ENCODE measurements at regions not wholly inside any gene's neighbourhood (a gene's known extent, or its start where the extent isn't known, plus 50 kb on each side); places are given as distances from the start of the nearest gene placed in this dataset.
"Not testable (repeated sequence)": the region's sequence is repeated elsewhere in the genome, so short reads cannot be mapped to it uniquely, and the experiment has no call there.

- Histone ChIP-seq H3K4me3 (no peak overlapping the region), H3K36me3 (ENCODE audit: control insufficient read depth in 4 of 4, insufficient read depth in 4 of 4, low read length in 4 of 4) (no peaks in the 10 kb centered on the region), H3K27me3 (ENCODE audit: control insufficient read depth in 3 of 3, insufficient read depth in 3 of 3, low read length in 2 of 3) (no peaks in the 10 kb centered on the region), H3K9me3 (ENCODE audit: control insufficient read depth in 4 of 4, insufficient read depth in 3 of 4, low read length in 3 of 4) (peaks cover 0 to 6% (median 3%) of the 10 kb centered on the region in 4 donors), H3K4me1 (ENCODE audit: control insufficient read depth in 5 of 5, insufficient read depth in 5 of 5, low read length in 5 of 5) (no peaks in the 10 kb centered on the region), H3K9ac (ENCODE audit: insufficient read depth in 1 of 2, low read length in 2 of 2) (no peak overlapping the region), H3K27ac (ENCODE audit: low read depth in 1 of 2, low read length in 1 of 2) (no peak overlapping the region)
- no peak for DNase-seq
- 100% methylated on average over 1 of the region's 1 CpG for WGBS, 2 donors
- no peak for TF ChIP-seq CTCF (IDR thresholded peaks at IDR 0.05; ENCODE audit: control extremely low read depth, extremely low read depth)
- ATAC-seq (ENCODE audit: insufficient read depth, low FRiP score), result no peak
Observed at GRCh38 chrX:3994315-3994714, 280.9 kb upstream of the PRKX start.

DNA sequence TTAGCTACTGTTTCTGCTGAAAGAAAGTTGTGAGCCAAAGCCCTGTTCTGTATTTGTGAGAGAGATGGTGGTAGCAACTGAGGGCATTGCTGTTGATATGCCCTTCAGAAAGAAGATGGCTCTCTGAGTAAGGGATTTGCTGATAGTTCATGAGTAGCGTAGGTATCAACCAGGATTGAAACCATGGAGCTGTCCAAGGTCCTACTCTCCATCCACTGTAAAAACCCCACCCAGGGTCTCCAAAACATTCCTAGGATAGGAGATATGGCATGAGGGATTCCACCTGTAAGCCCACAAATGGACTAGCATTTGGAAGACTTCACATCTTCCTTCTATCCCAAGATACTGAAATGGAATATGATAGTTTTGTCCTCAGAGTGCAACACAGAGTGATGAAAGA, 277.1 kb upstream of the PRKX start:
- WGBS, 2 donors, result 43 to 71% methylated on average over 1 of the region's 1 CpG
- ATAC-seq (ENCODE audit: insufficient read depth, low FRiP score), result no peak
- Histone ChIP-seq H3K9me3 (ENCODE audit: control insufficient read depth in 4 of 4, insufficient read depth in 3 of 4, low read length in 3 of 4) (peaks cover 0 to 6% (median 3%) of the 10 kb centered on the region in 4 donors), H3K36me3 (ENCODE audit: control insufficient read depth in 4 of 4, insufficient read depth in 4 of 4, low read length in 4 of 4) (no peaks in the 10 kb centered on the region), H3K4me3 (no peak overlapping the region), H3K4me1 (ENCODE audit: control insufficient read depth in 5 of 5, insufficient read depth in 5 of 5, low read length in 5 of 5) (no peaks in the 10 kb centered on the region), H3K27ac (ENCODE audit: low read depth in 1 of 2, low read length in 1 of 2) (no peak overlapping the region), H3K9ac (ENCODE audit: insufficient read depth in 1 of 2, low read length in 2 of 2) (no peak overlapping the region), H3K27me3 (ENCODE audit: control insufficient read depth in 3 of 3, insufficient read depth in 3 of 3, low read length in 2 of 3) (peaks cover 0 to 5% (median 0%) of the 10 kb centered on the region in 3 donors)
- no peak for TF ChIP-seq CTCF (IDR thresholded peaks at IDR 0.05; ENCODE audit: control extremely low read depth, extremely low read depth)
- DNase-seq, result peak in 1 of 3 donors; percentile 1

- H3K27ac ChIP-seq (ENCODE audit: low read depth in 1 of 2, low read length in 1 of 2); H3K4me1 ChIP-seq (ENCODE audit: control insufficient read depth in 5 of 5, insufficient read depth in 5 of 5, low read length in 5 of 5); H3K9ac ChIP-seq (ENCODE audit: insufficient read depth in 1 of 2, low read length in 2 of 2); H3K4me3 ChIP-seq; H3K36me3 ChIP-seq (ENCODE audit: control insufficient read depth in 4 of 4, insufficient read depth in 4 of 4, low read length in 4 of 4); ATAC-seq (ENCODE audit: insufficient read depth, low FRiP score); H3K9me3 ChIP-seq (ENCODE audit: control insufficient read depth in 4 of 4, insufficient read depth in 3 of 4, low read length in 3 of 4): not testable (repeated sequence)
- 54 to 70% methylated on average over 8 of the region's 8 CpGs for WGBS, 2 donors
- peaks cover 0 to 20% (median 6%) of the 10 kb centered on the region in 3 donors for H3K27me3 ChIP-seq (ENCODE audit: control insufficient read depth in 3 of 3, insufficient read depth in 3 of 3, low read length in 2 of 3)
- peak in 1 of 3 donors; percentile 19 for DNase-seq
Observed at GRCh38 chrX:3972104-3972858, 258.8 kb upstream of the PRKX start.

DNA sequence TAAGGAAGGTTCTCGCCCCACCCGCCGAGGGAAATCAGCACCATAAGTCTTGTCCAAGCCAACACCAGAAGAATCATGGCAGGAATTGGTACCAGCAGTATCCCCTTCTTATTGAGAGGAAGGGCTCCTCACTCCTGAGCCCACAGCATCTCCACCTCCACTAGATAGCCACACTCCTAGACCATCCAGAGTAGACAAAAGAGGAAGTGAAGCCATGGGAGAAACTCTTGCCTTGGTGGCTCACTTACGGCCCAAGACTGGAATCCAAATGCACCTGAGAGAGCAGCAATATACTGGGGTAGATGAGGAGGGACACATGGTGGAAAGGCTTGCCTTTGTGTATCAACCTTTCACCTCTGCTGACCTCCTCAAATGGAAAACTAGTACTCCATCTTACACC, 255.3 kb upstream of the PRKX start:
- peaks cover 0 to 20% (median 2%) of the 10 kb centered on the region in 3 donors for H3K27me3 ChIP-seq (ENCODE audit: control insufficient read depth in 3 of 3, insufficient read depth in 3 of 3, low read length in 2 of 3)
- no peak overlapping the region for H3K9ac ChIP-seq (ENCODE audit: insufficient read depth in 1 of 2, low read length in 2 of 2)
- no peak for TF ChIP-seq CTCF (IDR thresholded peaks at IDR 0.05; ENCODE audit: control extremely low read depth, extremely low read depth)
- DNase-seq, result no peak
- no peak for ATAC-seq (ENCODE audit: insufficient read depth, low FRiP score)
- peaks cover 0 to 3% (median 0%) of the 10 kb centered on the region in 4 donors for H3K9me3 ChIP-seq (ENCODE audit: control insufficient read depth in 4 of 4, insufficient read depth in 3 of 4, low read length in 3 of 4)
- no peaks in the 10 kb centered on the region for H3K36me3 ChIP-seq (ENCODE audit: control insufficient read depth in 4 of 4, insufficient read depth in 4 of 4, low read length in 4 of 4)
- no peaks in the 10 kb centered on the region for H3K4me1 ChIP-seq (ENCODE audit: control insufficient read depth in 5 of 5, insufficient read depth in 5 of 5, low read length in 5 of 5)
- 94 to 96% methylated on average over 4 of the region's 4 CpGs for WGBS, 2 donors
- H3K27ac ChIP-seq (ENCODE audit: low read depth in 1 of 2, low read length in 1 of 2), result no peak overlapping the region
- no peak overlapping the region for H3K4me3 ChIP-seq

Data from lung (tissue), 11 donors.